HG02870 (cell line): ENCODE measurements at regions not wholly inside any gene's neighbourhood (a gene's known extent, or its start where the extent isn't known, plus 50 kb on each side); places are given as distances from the start of the nearest gene placed in this dataset.
"Not testable (repeated sequence)": the region's sequence is repeated elsewhere in the genome, so short reads cannot be mapped to it uniquely, and the experiment has no call there.

Experiments used
- ATAC-seq: cut with Tn5 transposase; IDR thresholded peaks from one replicate; pipeline ENCODE4 v1.9.1; 2021; ENCODE audit warnings: mild to moderate bottlenecking, moderate library complexity; ENCODE audit not compliant: unreplicated experiment

DNA sequence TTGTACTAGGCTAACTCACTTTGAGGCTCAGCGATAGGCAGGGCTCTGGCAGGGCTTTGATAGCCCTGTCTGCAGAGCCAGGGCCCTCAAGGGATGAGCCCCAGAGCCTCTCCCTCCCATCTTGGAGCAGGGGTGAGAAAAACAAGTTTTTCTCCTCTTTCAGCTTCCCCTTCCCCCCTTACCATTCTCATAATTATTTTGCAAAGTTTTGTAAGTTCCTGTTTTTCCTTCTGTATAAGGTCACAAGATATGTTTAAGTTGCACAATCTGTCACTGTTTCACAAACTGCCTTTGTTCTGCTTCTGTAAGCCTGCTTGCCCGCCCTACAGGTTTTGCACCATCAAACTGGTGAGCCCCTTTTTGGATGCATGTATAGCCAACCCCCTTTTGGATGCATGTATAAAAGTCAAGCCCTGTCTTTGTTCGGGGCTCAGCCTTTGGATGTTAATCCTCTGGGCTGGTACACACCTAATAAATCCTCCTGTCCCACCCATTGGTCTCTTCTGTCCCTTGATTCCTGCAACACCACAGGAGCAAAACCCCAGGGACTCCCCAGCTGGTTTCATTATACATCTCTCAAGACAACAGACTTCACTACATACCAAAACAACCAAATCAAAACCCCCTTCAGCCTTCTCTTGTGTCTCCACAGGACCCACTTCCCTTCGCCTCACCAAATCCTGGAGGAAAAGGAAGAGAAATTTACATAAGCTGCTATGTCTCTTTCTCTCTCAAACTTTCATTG, 52.5 kb upstream of the RESF1 start:
- ATAC-seq = peak; percentile 65

DNA sequence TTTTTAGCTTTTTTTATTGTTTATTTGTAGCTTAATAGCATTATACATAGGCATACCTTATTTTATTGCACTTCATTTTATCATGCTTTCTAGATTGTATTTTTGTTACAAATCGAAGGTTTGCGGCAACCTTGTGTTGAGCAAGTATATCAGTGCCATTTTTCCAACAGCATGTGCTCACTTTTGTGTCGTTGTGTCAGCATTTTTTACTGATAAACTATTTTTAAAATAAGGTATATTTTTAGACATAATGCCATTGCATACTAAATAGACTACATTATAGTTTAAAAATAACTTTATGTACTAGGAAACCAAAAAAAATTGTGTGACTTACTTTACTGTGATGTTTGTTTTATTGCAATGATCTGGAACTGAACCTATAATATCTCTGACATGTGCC, 56.2 kb upstream of the RESF1 start:
- ATAC-seq = no peak

DNA sequence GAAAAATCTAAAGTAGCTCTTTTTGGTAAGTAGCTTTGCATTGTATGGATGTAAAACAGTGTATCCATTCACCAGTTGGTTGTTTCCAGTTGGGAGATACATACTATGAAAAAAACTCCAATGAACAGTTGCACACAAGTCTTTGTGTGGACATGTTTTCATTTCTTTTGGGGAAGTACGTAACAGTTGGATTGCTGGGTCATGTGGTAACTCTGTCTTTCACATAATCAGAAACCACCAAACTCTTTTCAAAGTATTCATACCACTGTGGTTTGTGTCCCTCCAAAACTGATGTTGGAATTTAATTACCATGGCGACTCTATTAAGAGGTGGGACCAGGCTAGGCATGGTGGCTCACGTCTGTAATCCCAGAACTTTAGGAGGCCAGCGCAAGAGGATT, 58.9 kb upstream of the RESF1 start:
- ATAC-seq = no peak

DNA sequence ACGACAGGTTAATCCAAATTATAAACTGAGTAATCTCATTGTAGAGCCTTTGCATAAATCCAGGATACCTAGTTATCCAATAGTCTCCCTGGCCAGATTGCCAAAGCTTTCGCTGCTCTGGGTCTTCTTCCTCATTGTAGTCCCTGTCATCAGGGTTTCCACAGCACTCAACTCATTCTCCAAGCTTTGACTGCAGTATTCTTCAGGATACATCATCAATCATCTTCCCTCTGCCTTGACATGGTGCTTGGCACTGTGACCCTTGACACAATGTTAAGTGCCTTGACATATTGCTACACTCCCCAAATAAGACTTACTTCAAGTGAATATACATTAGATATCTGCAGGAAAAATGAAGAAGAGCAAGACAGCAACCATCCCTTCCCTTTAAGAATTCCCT, 60.1 kb upstream of the RESF1 start:
- no peak for ATAC-seq

DNA sequence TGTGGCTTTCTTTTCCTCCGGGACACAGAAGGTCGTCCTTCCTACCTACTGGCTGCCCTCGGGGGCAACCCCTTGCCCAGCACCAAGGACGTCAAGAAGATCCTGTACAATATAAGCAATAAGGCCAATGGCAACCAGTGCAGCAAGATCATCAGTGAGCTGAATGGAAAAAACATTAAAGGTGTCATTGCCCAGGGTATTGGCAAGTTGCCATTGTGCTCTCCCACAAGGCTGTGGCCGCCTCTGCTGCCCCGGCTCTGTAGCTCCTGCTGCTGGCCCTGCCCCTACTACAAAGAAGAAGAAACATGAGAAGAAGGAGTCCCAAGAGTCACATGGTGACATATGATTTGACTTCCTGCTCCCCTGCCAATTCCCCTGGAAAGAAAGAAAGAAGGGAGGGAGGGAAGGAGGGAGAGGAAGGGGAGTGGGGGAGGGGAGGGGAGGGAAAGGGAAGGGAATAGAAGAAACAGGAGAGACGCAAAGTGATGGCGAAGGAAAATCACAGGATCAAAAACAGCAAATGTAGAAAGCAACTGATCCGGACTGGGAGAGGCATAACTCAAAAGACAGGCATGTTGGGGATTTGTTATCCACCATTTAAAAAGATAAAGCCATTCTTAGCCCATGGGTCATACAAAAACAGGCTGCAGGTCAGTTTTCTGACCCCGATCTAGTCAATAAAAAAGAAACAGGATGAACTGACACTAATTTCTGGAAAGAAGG, 61.3 kb upstream of the RESF1 start:
- no peak for ATAC-seq

DNA sequence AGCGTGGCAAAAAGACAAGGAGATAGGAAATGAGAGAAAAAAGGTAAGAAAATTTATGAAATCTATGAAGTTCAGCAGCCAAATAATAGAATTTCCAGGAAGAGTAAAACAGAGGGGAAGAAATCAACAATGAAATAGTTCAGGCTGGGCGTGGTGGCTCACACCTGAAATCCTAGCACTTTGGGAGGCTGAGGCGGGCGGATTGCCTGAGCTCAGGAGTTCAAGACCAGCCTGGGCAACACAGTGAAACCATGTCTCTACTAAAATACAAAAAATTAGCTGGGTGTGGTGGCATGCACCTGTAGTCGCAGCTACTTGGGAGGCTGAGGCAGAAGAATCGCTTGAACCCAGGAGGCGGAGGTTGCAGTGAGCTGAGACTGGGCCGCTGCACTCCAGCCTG, 62.1 kb upstream of the RESF1 start:
- ATAC-seq = not testable (repeated sequence)

DNA sequence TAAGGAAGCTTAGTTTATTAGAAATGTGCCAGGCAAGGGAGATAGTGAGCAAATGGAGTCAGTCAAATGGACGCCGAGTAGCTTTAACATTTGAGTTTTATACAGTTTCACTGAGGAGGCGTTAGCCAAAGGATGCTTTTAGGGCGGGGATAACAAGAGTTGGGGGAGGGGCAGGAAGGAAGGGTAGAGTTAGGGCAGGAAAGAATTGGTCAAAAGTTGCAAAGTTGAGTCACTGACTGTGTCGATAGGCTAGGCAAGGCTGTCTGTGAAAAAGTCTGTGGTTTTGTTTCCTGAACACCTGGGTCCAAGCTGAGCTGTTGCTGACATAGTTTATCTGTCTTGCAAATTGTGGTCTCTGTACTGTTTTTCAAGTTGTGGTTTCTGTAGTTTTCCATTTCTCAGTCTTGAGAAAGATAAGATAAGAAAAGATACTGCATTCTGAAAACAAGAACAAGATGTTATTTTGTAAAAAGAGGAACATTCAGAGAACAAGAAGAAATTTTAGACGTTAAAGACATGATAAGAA, 62.6 kb upstream of the RESF1 start:
- ATAC-seq = peak; percentile 98

DNA sequence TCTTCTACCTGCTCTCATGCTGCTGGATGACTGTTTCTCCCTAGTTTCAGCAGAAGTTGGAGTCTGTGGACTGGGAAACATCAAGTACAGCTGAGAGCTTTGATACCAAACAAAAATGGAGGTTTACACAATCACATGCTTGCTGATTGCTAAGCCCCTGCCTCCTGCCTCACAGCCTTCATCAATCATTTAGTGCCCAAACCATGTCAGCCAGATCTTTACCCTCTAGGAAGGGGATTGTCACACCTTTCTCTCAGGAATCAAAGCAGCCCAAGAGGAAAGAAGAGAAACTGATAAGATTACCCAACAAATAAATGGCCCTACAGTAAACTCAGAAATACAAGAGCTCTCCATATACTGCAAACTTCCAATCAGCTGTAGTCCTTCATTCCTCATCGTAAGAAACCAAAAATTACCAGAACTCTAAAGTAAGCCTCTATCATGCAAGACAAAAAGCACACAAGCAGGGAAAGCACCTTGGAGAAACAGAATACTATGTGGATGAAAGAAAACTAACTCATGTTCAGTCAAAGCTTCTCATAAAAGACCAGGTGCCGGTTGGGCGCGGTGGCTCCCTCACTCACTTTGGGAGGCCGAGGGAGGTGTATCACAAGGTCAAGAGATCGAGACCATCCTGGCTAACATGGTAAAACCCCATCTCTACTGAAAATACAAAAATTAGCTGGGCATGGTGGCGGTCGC, 63.6 kb upstream of the RESF1 start:
- ATAC-seq = no peak

DNA sequence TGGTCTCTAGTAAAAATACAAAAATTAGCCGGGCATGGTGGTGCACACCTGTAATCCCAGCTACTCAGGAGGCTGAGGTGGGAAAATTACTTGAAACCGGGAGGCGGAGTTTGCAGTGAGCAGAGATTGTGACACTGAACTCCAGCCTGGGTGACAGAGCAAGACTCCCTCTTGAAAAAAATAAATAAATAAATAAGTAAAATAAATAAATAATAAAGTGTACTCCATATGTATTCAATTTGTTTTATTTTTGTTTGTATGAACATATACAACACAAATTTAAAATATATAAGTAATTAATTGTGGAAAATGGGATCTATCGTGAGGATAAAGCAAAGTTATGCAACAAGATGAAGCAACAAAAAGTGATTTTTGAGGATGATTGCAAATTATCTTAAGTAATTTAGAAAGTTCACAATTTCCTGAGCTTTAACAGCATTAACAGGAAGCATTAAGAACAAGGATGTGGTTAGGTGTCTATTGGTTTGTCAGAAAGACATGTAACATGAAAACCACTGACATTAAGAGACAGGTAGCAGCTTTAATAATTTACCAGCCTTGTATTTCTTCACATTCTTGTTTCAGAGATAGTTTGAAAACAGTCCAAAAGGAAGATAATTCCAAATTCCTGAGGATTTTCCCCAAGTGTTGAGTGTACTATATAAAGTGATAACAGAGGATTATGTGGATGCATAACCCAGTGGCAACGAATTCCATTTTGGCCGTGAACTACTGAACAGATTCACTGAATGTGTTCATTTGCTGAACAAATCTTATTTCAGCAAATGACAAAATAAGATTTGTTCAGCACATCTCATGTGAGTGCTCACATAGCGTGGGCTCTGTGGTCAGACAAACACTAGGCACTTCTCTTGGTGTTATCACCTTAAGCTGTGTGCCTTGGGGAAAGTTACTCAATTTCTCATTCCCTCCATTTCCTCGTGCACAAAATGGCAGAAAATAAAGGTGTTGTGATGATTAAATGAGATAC, 68.6 kb upstream of the RESF1 start:
- peak; percentile 55 for ATAC-seq

DNA sequence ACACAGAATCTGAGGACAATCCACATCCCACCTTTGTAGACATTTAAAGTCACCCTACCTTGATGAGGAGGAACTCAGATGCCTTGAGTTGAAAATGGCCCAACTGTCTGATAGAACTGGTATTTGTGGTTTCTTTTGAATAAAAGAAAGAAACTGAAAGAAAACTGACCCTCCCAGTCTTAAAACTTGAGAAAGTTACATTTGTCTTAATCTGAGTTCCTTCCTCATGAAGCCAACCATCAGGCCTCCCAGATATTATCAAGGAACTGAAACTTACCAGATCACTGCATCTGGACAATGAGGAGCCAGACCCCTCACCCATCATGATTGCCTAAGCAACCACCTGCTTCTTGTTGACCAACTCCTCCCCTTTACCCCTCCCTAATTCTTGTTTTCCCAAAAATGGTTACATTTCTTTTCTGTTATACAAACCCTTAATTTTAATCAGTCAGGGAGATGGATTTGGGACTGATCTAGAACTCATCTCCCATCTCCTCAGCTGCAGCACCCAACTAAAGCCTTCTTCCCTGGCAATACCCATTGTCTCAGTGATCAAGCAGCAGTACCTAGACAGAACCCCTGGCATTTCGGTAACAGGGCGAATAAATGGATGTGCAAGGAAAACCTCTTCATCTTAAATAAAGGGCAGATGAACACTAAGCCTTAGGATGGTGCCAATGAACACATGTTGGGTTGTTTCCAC, 72.0 kb upstream of the RESF1 start:
- ATAC-seq = no peak

DNA sequence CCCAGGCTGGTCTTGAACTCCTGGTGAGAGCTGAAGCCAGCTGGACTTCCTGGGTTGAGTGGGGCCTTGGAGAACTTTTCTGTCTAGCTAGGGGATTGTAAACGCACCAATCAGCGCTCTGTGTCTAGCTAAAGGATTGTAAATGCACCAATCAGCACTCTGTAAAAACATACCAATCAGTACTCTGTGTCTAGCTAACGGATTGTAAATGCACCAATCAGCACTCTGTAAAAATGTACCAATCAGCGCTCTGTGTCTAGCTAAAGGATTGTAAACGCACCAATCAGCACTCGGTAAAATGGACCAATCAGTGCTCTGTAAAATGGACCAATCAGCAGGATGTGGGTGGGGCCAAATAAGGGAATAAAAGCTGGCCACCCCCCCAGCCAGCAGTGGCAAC, 76.5 kb upstream of the RESF1 start:
- not testable (repeated sequence) for ATAC-seq

DNA sequence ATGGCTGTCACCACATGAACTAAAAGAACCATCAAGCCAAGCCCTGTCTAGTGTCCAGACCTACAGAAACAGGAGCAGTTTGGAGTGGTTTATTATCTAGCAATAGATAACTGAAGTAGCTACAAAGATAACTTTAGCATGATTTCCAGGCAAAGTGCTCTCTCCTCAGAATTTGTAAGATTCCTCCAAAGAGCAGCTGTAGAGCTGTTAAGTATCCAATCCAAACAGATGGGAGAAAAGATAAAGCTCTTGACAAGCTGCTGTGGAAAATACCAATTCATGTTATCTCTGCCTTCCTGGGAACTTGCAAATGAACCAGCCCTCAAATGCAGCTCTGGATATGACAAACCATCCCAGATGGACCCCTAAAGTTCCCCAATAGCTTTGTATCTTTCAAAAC, 78.9 kb upstream of the RESF1 start:
- ATAC-seq = no peak

DNA sequence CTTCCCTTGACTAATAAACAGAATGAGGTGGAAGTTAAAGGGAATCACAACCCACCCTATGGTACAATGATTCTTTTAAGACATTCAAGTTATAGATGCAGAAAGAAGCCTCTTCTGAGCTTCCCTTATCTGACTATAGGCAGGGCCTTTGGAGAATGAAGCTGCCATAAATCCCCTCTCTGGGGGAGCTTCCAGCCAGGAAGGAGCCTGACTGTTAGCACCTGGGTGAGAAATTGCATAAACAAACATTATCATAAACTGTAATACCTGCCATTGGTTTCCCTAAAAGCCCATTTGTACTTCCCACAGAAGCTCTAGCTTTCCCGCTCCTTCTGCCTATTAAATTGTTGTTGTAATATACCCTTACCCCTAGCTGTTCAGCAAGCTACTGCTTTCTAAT, 81.3 kb upstream of the RESF1 start:
- no peak for ATAC-seq

DNA sequence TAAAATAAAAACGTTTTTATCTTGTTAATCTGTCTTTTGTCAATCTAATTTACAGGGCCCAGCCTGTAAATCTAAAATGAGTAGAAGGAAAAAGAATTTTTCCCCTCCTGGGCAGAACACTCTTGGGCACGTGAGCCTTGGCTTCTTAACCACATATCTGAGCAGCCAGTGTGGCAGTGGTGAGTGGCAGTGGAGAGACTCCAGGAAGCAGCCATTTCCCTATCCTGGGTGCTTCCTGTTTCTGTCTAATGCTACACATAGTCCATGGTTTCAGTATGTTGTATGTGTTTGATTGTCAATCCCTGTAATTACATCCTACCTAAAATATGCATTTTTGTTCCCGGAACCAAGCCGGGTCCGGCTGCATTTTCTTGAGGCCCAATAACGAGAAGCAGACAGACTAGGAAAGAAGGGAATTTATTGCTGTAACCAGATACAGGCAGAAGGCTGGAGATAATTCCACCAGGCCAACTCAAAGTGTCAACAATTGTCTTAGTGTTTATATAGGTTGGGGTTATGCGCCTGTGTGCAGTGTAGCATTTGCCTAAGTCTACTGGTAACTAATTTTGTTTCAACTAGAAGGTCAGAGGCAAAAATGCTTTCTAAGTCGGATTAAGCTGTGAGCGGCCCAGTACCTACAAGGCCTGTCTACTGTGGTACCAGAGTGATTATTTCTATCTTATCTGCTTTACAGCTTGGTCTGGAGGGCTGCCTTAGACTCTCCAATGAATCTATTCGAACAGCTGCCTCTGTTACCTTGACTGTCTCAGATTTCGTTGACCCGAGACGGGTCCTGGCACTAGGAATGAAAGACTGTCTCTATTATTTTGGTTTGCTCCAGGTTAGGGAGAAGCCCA, 82.4 kb upstream of the RESF1 start:
- ATAC-seq = no peak

DNA sequence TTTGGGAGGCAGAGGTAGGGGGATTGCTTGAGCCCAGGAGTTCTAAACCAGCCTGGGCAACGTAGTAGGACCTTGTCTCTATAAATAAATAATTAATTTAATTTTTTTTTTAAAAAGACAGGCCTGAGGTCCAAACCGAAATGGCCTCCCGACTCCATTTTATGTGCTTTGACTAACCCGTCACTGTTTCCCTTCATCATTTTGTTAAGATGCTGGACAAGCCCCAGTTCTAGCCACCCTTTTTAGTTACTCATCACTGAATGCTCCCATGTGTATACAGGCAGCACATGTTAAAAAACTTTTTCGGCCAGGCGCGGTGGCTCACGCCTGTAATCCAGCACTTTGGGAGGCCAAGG, 83.6 kb upstream of the RESF1 start:
- no peak for ATAC-seq

DNA sequence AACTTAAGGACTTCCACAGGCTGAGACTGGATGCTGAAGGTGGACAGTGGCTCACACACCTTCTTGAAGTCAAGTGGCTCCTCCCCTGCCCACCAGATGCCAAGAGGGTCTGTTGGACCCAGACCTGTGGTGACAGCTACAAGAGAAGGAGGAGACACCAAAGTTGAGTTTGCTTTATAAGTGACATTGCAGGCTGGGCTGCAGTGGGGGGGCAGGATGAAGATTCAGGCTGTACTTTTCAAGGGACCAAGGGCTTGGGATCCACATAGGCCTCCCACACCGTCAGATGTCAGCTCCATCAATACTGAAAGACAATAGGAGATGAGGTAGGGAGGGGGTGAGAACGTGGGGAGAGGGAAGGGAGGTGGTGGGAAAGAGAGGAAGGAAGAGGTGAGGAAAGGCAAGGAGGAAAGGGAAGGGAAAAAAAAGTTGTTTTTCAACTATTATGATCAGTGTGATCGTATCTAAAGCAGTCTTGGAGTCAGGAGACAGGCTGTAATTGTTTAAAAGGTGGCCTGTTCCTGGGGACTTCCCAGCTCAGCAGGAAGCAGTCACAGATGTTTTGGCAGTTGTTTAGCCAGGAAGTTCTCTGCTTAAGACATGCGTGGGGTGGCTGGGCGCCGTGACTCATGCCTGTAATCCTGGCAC, 84.1 kb upstream of the RESF1 start:
- ATAC-seq = peak; percentile 81

DNA sequence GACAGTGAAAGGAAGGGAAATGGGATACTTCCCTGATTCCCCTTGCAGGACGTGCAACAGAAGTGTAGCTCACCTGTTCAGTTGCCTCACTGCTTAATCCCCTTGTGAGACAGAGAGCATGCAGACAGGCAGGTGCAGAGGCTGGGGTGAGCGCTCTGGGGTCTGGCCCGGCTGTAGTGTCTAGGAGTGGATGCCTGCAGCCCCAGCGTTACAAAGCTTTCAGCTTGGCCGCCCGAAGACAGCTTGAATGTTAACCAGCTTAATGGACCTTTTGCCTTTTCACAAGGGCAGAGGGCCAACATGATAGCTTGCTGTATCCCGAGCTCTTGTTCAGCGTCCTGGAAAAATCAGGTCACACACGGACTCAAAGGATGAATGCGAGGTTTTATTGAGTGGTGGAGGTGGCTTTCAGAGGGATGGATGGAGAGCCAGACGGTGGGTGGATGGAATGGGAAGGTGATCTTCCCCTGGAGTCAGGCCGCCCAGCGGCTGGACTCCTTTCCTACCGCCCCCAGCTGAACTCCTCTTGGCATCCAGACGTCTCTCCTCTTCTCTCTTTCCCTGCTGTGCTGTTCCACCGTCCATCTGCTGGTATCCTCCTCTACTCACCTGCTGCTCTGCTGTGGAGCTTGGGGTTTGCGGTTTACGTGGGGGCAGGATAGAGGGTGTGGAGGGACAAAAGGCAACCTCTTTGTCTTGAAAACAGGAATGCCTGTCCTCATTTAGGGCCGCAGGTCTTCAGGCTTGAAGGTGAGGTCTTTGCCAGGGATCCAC, 86.2 kb upstream of the RESF1 start:
- ATAC-seq = no peak

DNA sequence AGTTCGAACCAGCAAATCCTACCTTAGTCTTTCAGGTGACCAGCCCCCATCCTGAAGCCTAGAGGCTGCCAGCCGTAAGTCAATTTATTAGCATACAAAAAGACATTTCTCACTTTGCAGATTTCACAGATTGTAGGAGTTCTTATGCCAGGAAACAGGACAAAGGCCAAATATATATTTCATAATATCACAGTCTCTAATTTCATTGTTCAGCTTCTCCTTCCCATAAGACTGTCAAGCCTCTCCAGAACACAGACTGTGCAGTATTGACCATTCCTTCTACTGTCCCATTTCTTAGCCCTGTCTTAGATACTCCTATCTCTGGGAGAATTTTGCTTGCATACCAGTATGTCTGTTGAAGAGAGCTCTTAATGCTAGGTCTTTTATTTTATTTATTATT, 89.2 kb upstream of the RESF1 start:
- no peak for ATAC-seq
